Lower lobe of right lung (tissue), 2 donors: ENCODE measurements at regions not wholly inside any gene's neighbourhood (a gene's known extent, or its start where the extent isn't known, plus 50 kb on each side); places are given as distances from the start of the nearest gene placed in this dataset.
A peak's percentile ranks its signal among the peaks of the same experiment; 100 is the strongest.

Source experiments
- ATAC-seq, 2 donors: fragments of 200-7000 bp; cut with Tn5 transposase; one replicate each; pipeline ENCODE4 v1.9.1; 2020 to 2022; ENCODE audit warnings: mild to moderate bottlenecking in 2 of 2, moderate library complexity in 2 of 2
- DNase-seq: peaks from one replicate; pipeline ENCODE4 v3.0.0-alpha.2; 2020
- H3K27ac ChIP-seq: fragments of 200-600 bp; one replicate; pipeline ENCODE4 v1.8.0; 2022
- H3K27me3 ChIP-seq: fragments of 200-600 bp; one replicate; pipeline ENCODE4 v1.8.0; 2022; ENCODE audit warnings: low read depth
- H3K36me3 ChIP-seq: fragments of 200-600 bp; one replicate; pipeline ENCODE4 v1.8.0; 2022; ENCODE audit warnings: mild to moderate bottlenecking
- H3K4me1 ChIP-seq: fragments of 200-600 bp; one replicate; pipeline ENCODE4 v1.8.0; 2022
- H3K4me3 ChIP-seq: fragments of 200-600 bp; one replicate; pipeline ENCODE4 v1.8.0; 2022; ENCODE audit warnings: mild to moderate bottlenecking
- H3K9me3 ChIP-seq: fragments of 200-600 bp; one replicate; pipeline ENCODE4 v1.8.0; 2022
- CTCF ChIP-seq: fragments of 200-600 bp; IDR thresholded peaks from one replicate; pipeline ENCODE4 v1.8.0; 2022; ENCODE audit warnings: antibody characterized with exemption, mild to moderate bottlenecking
- intact Hi-C: fragments of 100-400 bp; cut with DNase I; formaldehyde crosslinking; loops from one replicate; pipeline ENCODE4 v1.11.0; 2022
- donor health status: DM: no; HTN: yes; CAD: no; lungs with severe emphysema.

- no peak for DNase-seq
- no peak for ATAC-seq
- Histone ChIP-seq H3K4me3 (no peak overlapping the region), H3K36me3 (no peaks in the 10 kb centered on the region), H3K27ac (no peak overlapping the region), H3K27me3 (peaks cover 14% of the 10 kb centered on the region), H3K4me1 (no peaks in the 10 kb centered on the region), H3K9me3 (no peaks in the 10 kb centered on the region)
- intact Hi-C loops = no loop called here
- TF ChIP-seq CTCF = no peak
Observed at GRCh38 chr10:2680821-2681220, 386.5 kb upstream of the PFKP start.

GRCh38 chr10:2679646-2680045 is 387.7 kb upstream of the PFKP start:
- peak in 1 of 2 donors; percentile 37 for ATAC-seq
- no peak for DNase-seq
- Histone ChIP-seq H3K27me3 (peaks cover 14% of the 10 kb centered on the region), H3K27ac (no peak overlapping the region), H3K4me1 (no peaks in the 10 kb centered on the region), H3K9me3 (no peaks in the 10 kb centered on the region), H3K36me3 (no peaks in the 10 kb centered on the region), H3K4me3 (no peak overlapping the region)
- TF ChIP-seq CTCF = no peak
- intact Hi-C loops = no loop called here

GRCh38 chr10:2676455-2676854 is 390.9 kb upstream of the PFKP start:
- ATAC-seq = no peak
- intact Hi-C loops = no loop called here
- H3K27me3 ChIP-seq = peaks cover 14% of the 10 kb centered on the region
- H3K4me1 ChIP-seq = no peaks in the 10 kb centered on the region
- no peaks in the 10 kb centered on the region for H3K36me3 ChIP-seq
- no peak for DNase-seq
- no peak overlapping the region for H3K4me3 ChIP-seq
- TF ChIP-seq CTCF = no peak
- no peaks in the 10 kb centered on the region for H3K9me3 ChIP-seq
- no peak overlapping the region for H3K27ac ChIP-seq

- DNase-seq = no peak
- no peaks in the 10 kb centered on the region for H3K9me3 ChIP-seq
- TF ChIP-seq CTCF = no peak
- intact Hi-C loops = no loop called here
- peaks cover 7% of the 10 kb centered on the region for H3K27me3 ChIP-seq
- ATAC-seq = no peak
- H3K27ac ChIP-seq = no peak overlapping the region
- no peak overlapping the region for H3K4me3 ChIP-seq
- H3K4me1 ChIP-seq = no peaks in the 10 kb centered on the region
- no peaks in the 10 kb centered on the region for H3K36me3 ChIP-seq
Observed at GRCh38 chr10:2674451-2674850, 392.9 kb upstream of the PFKP start.

GRCh38 chr10:2670864-2671263 is 396.5 kb upstream of the PFKP start:
- no peaks in the 10 kb centered on the region for H3K36me3 ChIP-seq
- intact Hi-C loops = no loop called here
- H3K9me3 ChIP-seq = peaks cover 4% of the 10 kb centered on the region
- TF ChIP-seq CTCF = no peak
- H3K27me3 ChIP-seq = no peaks in the 10 kb centered on the region
- DNase-seq = no peak
- H3K4me1 ChIP-seq = no peaks in the 10 kb centered on the region
- no peak overlapping the region for H3K4me3 ChIP-seq
- no peak overlapping the region for H3K27ac ChIP-seq
- ATAC-seq = no peak

GRCh38 chr10:2665772-2666171 is 401.6 kb upstream of the PFKP start:
- ATAC-seq (no peak), DNase-seq (no peak)
- Histone ChIP-seq H3K9me3 (peaks cover 12% of the 10 kb centered on the region), H3K27me3 (no peaks in the 10 kb centered on the region), H3K4me1 (no peaks in the 10 kb centered on the region), H3K27ac (no peak overlapping the region), H3K36me3 (no peaks in the 10 kb centered on the region), H3K4me3 (no peak overlapping the region)
- no peak for TF ChIP-seq CTCF
- intact Hi-C loops = no loop called here
